Activated B cell treated with CpG ODN at 0.5 μM for 24 hours (primary cell): ENCODE measurements at regions not wholly inside any gene's neighbourhood (a gene's known extent, or its start where the extent isn't known, plus 50 kb on each side); places are given as distances from the start of the nearest gene placed in this dataset.

Source experiments
- ATAC-seq: fragments of 200-7000 bp; cut with Tn5 transposase; one replicate; pipeline ENCODE4 v1.10.0; 2021; ENCODE audit warnings: low read depth, mild to moderate bottlenecking, moderate library complexity
- CTCF ChIA-PET: fragments of 350-600 bp; sonication (Branson Sonifier 250); formaldehyde crosslinking; loops from one replicate; lab custom pipeline; 2021; ENCODE audit warnings: antibody characterized with exemption; lab: Charles Lee
- POLR2A ChIA-PET: fragments of 350-600 bp; sonication (Branson Sonifier 250); formaldehyde crosslinking; loops from one replicate; lab custom pipeline; 2021; ENCODE audit warnings: antibody characterized with exemption; lab: Charles Lee
- DNase-seq: peaks from one replicate; pipeline ENCODE4 v3.0.0; 2022
- H3K27ac Mint-ChIP-seq: one replicate; pipeline ENCODE4 v1.8.0; 2020; ENCODE audit warnings: mixed read lengths
- H3K27me3 Mint-ChIP-seq: one replicate; pipeline ENCODE4 v1.8.0; 2021; ENCODE audit warnings: mixed read lengths
- H3K36me3 Mint-ChIP-seq: one replicate; pipeline ENCODE4 v1.8.0; 2021; ENCODE audit warnings: low read depth, mixed read lengths
- H3K4me1 Mint-ChIP-seq: one replicate; pipeline ENCODE4 v1.8.0; 2021; ENCODE audit warnings: mixed read lengths
- H3K4me3 Mint-ChIP-seq: one replicate; pipeline ENCODE4 v1.8.0; 2020; ENCODE audit warnings: mild to moderate bottlenecking, mixed read lengths
- H3K9me3 Mint-ChIP-seq: one replicate; pipeline ENCODE4 v1.8.0; 2020; ENCODE audit warnings: mixed read lengths
- CTCF ChIP-seq: fragments of 200-600 bp; IDR thresholded peaks from one replicate; pipeline ENCODE4 v1.8.0; 2022; ENCODE audit warnings: antibody characterized with exemption, mild to moderate bottlenecking
- intact Hi-C: fragments of 100-400 bp; cut with micrococcal nuclease; formaldehyde crosslinking; loops from one replicate; pipeline ENCODE4 v1.15.1; 2024

GRCh38 chr12:89024580-89024979, 327.7 kb downstream of the DUSP6 start:
- intact Hi-C loops: no loop called here
- ATAC-seq (no peak), DNase-seq (no peak)
- ChIA-PET CTCF (no interaction called here), POLR2A (no interaction called here)
- H3K27me3 Mint-ChIP-seq: peaks cover 2% of the 10 kb centered on the region
- no peaks in the 10 kb centered on the region for H3K36me3 Mint-ChIP-seq
- H3K4me3 Mint-ChIP-seq: no peak overlapping the region
- no peaks in the 10 kb centered on the region for H3K9me3 Mint-ChIP-seq
- H3K27ac Mint-ChIP-seq: no peak overlapping the region
- H3K4me1 Mint-ChIP-seq: no peaks in the 10 kb centered on the region
- TF ChIP-seq CTCF: no peak

GRCh38 chr12:89023936-89024335, 328.4 kb downstream of the DUSP6 start:
- no peak overlapping the region for H3K4me3 Mint-ChIP-seq
- ChIA-PET POLR2A (no interaction called here), CTCF (interaction anchor here (0.6 kb wide), 1 partner anchor 447 kb away, joined by 3 read pairs; no protein-coding TSS in a partner anchor)
- H3K9me3 Mint-ChIP-seq: no peaks in the 10 kb centered on the region
- TF ChIP-seq CTCF: no peak
- DNase-seq (no peak), ATAC-seq (no peak)
- intact Hi-C loops: loop anchor here (2.0 kb wide), 1 partner anchor 17 kb away; no protein-coding TSS in a partner anchor
- no peak overlapping the region for H3K27ac Mint-ChIP-seq
- peaks cover 2% of the 10 kb centered on the region for H3K27me3 Mint-ChIP-seq
- no peaks in the 10 kb centered on the region for H3K36me3 Mint-ChIP-seq
- H3K4me1 Mint-ChIP-seq: no peaks in the 10 kb centered on the region

GRCh38 chr12:89020689-89021088, 331.6 kb downstream of the DUSP6 start:
- Mint-ChIP-seq H3K4me1 (peaks cover 4% of the 10 kb centered on the region), H3K27me3 (peaks cover 4% of the 10 kb centered on the region), H3K27ac (no peak overlapping the region), H3K36me3 (no peaks in the 10 kb centered on the region), H3K4me3 (no peak overlapping the region), H3K9me3 (no peaks in the 10 kb centered on the region)
- intact Hi-C loops: no loop called here
- ChIA-PET POLR2A (no interaction called here), CTCF (interaction anchor here (1.5 kb wide), 1 partner anchor 20 kb away, joined by 5 read pairs; no protein-coding TSS in a partner anchor)
- ATAC-seq: no peak
- DNase-seq: no peak
- TF ChIP-seq CTCF: no peak

GRCh38 chr12:89020121-89020480, 332.2 kb downstream of the DUSP6 start:
- DNase-seq (no peak), ATAC-seq (no peak)
- H3K4me1 Mint-ChIP-seq: peaks cover 4% of the 10 kb centered on the region
- intact Hi-C loops: no loop called here
- no peak overlapping the region for H3K27ac Mint-ChIP-seq
- ChIA-PET CTCF (interaction anchor here (1.0 to 3.9 kb wide), 10 partner anchors 14 to 510 kb away, joined by 3 to 80 read pairs (median 6); partner anchors contain the start of genes GALNT4 and POC1B), POLR2A (no interaction called here)
- no peak overlapping the region for H3K4me3 Mint-ChIP-seq
- H3K9me3 Mint-ChIP-seq: no peaks in the 10 kb centered on the region
- H3K27me3 Mint-ChIP-seq: peaks cover 4% of the 10 kb centered on the region
- H3K36me3 Mint-ChIP-seq: no peaks in the 10 kb centered on the region
- TF ChIP-seq CTCF: no peak

GRCh38 chr12:89019439-89020120, 332.7 kb downstream of the DUSP6 start:
- POLR2A ChIA-PET: no interaction called here
- CTCF ChIA-PET: interaction anchor here (0.9 to 3.9 kb wide), 11 partner anchors 14 to 511 kb away, joined by 3 to 80 read pairs (median 5); partner anchors contain the start of genes GALNT4 and POC1B
- Mint-ChIP-seq H3K27ac (no peak overlapping the region), H3K36me3 (no peaks in the 10 kb centered on the region), H3K27me3 (peaks cover 4% of the 10 kb centered on the region), H3K4me3 (no peak overlapping the region), H3K9me3 (no peaks in the 10 kb centered on the region), H3K4me1 (peaks cover 4% of the 10 kb centered on the region)
- ATAC-seq (peak; percentile 99), DNase-seq (peak; percentile 25)
- peak; percentile 41 for TF ChIP-seq CTCF
- intact Hi-C loops: loop anchor here (1.0 to 5.0 kb wide), 8 partner anchors 32 to 1938 kb away; partner anchors contain the start of genes CCER1 and DUSP6
